ENCODE measurements at regions not wholly inside any gene's neighbourhood (a gene's known extent, or its start where the extent isn't known, plus 50 kb on each side); places are given as distances from the start of the nearest gene placed in this dataset.

- TF ChIP-seq CTCF (conservative IDR thresholded peaks at IDR 0.05; ENCODE audit: low read depth in 2 of 2): no peak
- no peak for TF ChIP-seq POLR2AphosphoS5 (IDR thresholded peaks at IDR 0.05; ENCODE audit: low read depth)
- TF ChIP-seq EZH2phosphoT487 (IDR thresholded peaks at IDR 0.05; ENCODE audit: unreplicated experiment): no peak
- no peak for TF ChIP-seq REST (IDR thresholded peaks at IDR 0.05; ENCODE audit: unreplicated experiment)
- TF ChIP-seq STAT1 (IDR thresholded peaks at IDR 0.05; ENCODE audit: unreplicated experiment): no peak
- TF ChIP-seq CREB1 (CRISPR knock-in tag; IDR thresholded peaks at IDR 0.05; ENCODE audit: low read depth): no peak
- no peak for TF ChIP-seq EZH2 (IDR thresholded peaks at IDR 0.05; ENCODE audit: low read depth, unreplicated experiment)
- TF ChIP-seq JUNB (IDR thresholded peaks at IDR 0.05; ENCODE audit: unreplicated experiment): no peak
- no peak for TF ChIP-seq ETS1 (IDR thresholded peaks at IDR 0.05)
- TF ChIP-seq ZNF114 (CRISPR knock-in tag; IDR thresholded peaks at IDR 0.05): no peak
Observed at GRCh38 chr10:124220547-124220946, 127.1 kb upstream of the CHST15 start.
